CD4-positive, alpha-beta T cell treated with Interleukin-17A for 1 hour (primary cell): ENCODE measurements at regions not wholly inside any gene's neighbourhood (a gene's known extent, or its start where the extent isn't known, plus 50 kb on each side); places are given as distances from the start of the nearest gene placed in this dataset.
A peak's percentile ranks its signal among the peaks of the same experiment; 100 is the strongest.
"Not testable (repeated sequence)": the region's sequence is repeated elsewhere in the genome, so short reads cannot be mapped to it uniquely, and the experiment has no call there.

Experiments used
- DNase-seq: peaks from one replicate; pipeline ENCODE4 v3.0.0-alpha.2; 2020

DNA sequence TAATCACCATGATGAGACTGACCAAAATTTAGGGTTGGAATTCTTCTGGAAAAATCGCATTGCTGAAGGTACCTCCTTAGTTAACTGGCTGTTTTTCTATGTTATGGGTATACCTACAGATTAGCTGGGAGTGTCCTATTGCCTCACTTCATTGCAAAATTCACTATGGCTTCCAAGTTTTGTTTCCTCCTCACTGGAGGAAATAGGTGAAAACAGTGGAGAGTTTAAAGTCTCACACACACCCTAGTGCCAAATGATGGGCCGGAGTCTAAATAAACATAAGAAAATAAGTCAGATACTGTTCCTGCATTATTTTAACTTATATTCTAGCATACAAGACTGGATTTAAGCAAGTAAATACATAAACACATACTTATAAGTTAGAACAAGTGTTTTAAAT is 98.2 kb downstream of the AHR start:
- DNase-seq: no peak

DNA sequence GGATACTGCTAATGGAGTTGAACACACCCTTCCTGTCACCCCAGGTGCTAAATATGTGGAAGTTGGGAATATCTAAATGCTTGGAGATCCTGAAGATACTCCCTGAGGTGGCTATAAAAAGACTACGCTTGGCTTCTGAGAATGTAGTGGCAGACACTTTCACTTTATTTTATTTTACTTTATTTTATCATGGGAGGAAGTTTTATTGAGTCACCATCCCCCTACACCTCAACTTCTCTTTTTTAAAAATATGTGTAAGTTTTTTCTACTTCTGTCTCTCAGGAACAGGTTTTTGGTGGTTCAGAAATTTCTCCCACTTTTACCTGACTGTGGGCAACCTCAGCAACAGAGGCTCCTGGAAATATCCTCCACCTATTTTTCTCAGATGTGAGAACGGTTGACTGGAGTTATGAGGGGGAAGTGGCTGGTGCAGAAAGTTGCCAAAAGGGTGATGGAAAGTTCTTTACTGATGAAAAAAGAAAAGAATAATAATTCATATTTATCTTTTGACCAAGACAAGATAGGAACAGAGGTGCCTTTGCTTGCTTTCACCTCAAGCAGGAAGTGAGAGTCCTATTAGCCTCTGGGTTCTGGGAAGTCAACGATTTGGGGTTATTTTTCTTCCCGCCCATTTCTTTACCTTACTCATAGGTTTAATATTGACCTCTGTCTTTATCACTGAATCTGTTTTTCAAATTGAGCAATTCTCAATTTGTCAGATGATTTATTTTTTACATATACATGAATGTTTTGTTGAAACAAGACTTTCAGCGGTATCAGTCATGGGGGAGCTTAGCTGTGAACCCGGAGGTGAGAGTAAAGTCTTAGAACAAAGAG is 103.6 kb downstream of the AHR start:
- peak; percentile 10 for DNase-seq

DNA sequence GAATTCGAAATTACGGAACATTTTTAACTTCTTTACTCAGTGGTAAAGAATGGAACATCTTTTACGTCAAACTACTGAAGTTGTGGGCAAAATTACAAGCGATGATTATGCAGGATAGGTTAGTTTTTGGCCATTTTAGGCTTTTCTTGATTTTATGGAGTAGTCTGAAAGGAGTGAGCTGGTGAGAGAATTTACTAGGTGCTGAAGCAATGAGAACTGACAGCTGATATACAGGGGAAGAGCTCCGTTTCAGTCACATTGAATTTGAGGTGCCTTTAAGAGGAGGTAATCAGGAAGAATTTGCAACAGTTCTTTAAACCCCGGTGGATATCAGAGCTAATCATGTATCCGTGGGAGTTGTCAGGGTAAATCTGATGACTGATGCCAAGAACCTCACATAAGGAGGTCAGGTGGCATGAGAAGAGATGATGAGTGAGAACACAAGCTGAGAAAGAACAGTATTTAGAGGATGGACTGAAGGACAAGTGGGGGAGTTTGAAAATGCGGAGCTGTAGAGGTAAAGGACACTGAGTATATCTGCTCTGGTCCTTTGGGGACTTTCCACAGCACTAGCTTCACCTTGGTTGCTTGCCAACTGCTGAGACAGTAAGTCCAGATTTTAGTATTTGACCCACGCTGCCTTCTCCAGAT is 104.3 kb downstream of the AHR start:
- peak; percentile 2 for DNase-seq

DNA sequence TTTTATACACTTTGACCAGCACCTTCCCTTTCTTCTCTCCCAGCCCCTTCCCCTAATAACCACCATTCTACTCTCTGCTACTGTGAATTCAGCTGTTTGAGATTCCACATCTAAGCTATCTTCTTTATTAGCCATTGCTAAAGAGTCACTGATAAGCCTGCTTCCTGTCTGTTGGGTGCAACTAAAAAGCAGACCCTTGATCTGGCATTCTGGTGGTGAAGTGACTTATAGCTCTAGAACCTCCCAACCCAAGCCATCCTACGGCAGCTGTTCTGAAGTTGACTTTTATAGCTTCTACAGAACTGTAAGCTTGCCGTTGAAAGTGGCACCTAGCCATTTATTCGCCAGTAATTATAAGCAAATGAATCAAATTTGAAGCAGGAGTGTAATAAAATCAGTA is 105.6 kb downstream of the AHR start:
- no peak for DNase-seq

DNA sequence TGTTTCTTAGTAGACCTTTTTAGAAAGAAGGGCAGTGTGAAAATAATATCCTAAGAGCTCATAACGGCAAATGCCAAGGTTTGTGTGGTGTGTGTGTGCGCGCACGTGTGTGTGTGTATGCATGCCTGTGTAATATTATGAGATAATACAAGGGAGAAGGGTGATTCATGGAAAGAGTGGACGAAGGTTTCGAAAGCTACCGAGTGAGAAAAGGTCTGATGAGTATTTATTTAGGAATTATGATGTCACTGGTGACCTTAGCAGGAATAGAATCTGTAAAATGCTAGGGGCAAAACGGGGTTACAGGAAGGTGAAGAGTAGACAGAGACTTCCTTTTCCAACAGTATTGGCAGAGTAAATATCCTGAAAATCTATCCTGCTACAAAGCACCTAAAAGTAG is 107.3 kb downstream of the AHR start:
- DNase-seq: no peak

DNA sequence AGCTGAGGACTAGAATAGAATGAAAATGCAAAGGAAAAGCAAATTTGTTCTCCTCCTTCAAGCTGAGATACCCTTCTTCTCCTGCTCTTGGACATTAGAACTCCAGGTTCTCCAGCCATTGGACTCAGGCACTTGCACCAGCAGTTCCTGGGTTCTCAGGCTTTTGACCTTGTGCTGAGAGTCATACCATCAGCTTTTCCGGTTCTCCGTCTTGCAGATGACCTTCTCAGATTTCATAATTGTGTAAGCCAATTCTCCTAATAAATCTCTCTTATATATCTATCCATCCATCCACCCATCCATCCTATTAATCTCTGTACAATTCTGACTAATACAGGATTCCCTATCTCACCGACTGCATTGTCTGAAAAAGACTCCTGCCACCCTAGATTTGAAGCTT is 108.3 kb downstream of the AHR start:
- no peak for DNase-seq

DNA sequence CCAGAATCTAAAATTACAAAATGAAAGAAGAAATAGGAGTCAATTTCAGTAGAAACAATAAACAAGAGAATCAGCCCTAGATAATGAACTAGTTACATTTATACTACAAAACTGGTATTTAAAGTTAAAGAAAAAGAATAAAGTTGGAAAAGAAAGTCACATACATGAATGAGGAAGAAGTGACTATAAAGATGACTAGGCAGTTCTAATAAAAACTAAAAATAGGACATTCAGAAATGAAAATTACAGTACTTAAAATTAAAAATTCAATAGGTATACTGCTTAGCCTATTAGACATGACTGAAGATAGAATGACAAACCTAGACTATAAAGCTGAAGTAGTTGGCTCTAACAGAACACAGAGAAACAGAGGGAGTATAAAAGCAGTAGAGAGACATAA is 108.8 kb downstream of the AHR start:
- DNase-seq: no peak

DNA sequence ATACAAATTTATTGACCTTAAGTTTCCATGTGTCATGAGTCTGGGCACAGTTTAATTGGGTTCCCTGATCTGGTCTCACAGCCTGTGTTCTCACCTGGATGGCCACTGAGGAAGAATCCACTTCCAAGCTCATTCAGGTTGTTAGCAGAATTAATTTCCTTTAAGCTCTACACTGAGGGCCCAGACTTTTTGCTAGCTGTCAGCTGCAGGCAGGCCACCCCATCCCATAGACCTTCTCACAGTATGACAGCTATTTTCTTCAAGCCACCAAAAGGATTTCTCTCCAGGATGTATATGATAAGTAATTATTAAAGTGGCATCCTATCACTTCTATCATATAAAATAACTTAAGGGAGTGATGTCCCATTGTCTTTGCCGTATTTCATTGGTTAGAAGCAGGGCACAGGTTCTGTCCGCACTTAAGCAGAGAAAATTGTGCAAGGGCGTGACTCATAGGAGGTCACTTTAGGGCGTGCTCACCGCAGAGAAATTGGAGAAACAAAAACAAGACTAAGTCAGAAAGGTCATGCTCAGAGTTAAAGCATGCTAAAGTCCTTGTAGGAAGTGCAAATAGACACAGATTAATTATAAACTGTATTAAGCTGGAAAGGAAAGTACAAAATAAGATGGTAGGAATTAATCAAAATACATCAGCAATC is 109.9 kb downstream of the AHR start:
- peak; percentile 12 for DNase-seq

DNA sequence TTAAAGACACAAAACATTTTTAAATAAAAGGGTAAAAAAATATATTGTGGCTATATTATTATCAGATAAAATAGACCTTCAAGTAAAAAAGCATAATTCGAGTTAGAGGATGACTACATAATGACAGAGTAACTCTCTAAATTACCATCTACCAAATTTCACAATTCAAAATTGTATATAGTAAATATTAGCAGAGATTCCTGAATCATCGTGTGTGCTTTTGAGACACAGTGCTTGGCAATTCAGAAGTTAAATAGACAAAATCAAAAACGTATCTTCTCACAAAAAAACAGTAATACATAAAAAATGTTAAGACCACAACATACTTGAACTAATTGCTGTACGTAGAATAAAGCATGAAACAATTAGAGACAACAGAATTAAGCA is 110.4 kb downstream of the AHR start:
- DNase-seq: no peak

DNA sequence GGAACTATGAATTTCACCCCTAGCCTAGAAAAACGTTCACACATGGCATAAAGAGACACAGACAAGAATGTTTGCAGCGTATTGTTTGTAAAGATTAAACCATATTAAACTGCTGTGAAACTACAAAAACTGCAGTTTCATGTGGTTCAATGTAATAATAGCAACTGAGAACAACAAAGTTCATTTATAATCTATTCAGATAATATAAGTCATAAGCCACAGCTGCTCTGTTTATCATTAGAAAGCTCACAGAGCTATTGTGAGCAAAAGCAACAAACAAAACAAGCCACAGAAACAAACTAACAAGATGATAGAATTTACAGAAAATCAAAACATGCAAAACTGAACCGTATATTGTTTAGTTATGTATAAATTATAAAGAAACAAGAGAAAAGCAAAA is 113.5 kb downstream of the AHR start:
- DNase-seq: no peak

DNA sequence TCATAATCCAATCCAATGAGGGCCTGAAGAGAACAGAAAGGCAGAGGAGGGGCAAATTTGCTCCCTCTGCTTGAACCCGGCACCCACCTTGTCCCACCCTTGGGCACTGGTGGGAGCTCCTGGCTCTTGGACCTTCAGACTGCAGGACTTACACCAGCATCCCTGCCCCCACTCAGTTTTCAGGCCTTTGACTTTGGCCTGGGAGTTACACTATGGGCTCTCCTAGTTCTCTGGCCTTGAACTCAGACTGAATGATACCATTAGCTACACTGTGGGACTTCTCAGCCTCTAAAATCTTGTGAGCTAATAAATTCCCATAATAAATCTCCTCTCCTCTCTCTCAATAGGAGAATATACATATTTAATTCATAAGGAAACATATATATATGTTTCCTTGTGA is 114.4 kb downstream of the AHR start:
- no peak for DNase-seq

DNA sequence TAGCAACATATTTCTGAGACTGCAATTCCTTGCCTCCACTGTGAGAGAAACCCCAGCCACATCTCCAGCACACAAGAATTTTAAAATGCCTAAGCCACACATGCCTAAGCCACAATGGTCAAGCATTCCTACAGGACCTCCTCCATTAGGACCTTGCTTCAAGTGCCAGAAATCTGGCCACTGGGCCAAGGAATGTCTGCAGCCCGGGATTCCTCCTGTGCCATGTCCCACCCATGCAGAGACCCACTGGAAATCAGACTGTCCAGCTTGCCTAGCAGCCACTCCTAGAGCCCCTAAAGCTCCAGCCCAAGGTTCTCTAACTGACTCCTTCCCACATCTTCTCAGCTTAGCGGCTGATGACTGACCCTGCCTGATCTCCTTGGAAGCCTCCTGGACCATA is 117.5 kb downstream of the AHR start:
- no peak for DNase-seq

DNA sequence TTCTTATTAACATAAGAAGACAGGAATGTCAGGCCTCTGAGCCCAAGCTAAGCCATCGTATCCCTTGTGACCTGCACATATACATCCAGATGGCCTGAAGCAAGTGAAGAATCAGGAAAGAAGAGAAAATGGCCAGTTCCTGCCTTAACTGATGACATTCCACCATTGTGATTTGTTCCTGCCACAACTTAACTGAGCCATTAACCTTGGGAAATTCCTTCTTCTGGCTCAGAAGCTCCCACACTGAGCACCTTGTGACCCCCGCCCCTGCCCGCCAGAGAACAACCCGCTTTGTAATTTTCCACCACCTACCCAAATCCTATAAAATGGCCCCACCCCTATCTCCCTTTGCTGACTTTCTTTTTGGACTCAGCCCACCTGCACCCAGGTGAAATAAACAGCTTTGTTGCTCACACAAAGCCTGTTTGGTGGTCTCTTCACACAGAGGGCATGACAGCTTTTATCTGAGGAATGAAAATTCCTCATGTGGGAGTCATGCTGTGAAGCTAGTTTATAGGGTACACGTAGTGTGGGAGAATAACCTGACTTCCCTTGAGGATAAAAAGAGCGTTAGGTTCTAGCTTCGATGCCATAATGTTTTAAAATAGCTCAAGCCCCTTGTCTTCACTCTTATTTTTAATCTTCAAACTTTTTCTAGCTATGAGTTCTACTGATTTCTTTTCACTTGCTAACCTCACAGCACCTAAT is 122.0 kb downstream of the AHR start:
- not testable (repeated sequence) for DNase-seq

DNA sequence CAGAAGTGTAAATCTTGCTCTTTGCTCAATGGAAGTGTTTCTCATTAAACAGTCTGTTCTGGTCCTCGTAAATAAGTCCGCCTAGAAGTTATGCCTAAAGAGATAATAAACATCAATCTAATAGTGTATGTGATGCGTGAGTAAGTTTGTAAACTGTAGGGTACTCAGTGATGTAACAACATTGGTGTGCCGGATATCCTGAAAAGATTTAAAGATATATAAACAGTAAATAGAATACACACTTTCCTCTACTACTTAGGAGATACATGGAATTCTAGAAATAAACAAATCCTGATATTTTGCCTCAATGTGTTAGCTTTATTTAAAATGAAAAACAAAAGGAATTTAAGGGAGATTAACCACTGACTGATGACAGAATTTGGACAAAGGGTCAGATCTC is 123.5 kb downstream of the AHR start:
- DNase-seq: no peak

DNA sequence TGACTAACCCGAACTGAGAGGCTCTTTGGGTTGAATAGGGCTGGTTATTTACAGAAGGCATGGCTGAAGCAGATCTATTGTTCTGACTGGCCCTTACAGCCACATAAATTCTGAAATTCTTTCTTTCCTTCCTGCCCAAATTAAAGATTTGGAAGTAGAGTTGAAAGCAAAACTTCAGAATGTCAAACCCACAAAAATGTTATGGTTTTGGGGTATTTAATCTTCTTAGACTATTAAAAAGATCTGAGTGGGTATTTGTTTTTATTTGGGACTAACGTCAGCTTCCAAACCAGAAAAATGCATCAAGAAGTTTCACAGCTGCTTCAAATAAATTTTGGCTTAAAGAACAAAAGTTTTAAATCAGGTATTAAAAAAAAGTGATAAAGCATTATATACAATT is 124.5 kb downstream of the AHR start:
- DNase-seq: no peak

DNA sequence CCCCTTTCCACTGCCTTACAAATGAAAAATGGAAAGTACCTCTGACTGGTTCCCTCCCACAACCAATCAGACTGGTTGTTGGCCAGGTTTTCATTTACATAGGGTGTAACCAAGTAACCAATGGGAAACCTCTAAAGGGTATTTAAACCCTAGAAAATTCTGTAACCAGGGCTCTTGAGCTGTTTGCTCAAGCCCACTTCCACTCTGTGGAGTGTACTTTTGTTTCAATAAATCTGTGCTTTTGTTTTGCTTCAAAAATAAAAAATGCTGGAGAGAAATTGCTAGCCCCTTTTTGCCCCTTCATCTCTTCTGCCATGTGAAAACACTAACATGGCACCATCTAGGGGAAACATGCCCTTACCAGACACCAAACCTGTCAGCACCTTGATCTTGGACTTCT is 129.5 kb downstream of the AHR start:
- DNase-seq: no peak

DNA sequence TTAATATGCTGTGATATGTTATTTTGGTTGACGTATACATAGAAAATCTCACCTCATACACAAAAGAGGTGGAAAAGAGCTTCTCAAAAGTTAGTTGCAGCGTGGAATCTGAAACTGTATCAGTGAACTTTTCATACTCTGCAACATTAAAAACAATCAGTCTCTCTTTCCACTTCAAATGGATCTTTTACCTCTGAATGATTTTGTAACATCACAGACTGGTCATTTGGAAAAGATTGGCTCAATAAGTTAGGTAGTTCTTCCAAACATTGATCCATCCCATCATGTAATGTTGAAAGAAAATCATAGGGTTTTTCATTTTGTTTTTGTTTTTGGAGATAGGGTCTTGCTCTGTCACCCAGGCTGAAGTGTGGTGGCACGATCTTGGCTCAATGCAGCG is 131.1 kb downstream of the AHR start:
- DNase-seq: no peak

DNA sequence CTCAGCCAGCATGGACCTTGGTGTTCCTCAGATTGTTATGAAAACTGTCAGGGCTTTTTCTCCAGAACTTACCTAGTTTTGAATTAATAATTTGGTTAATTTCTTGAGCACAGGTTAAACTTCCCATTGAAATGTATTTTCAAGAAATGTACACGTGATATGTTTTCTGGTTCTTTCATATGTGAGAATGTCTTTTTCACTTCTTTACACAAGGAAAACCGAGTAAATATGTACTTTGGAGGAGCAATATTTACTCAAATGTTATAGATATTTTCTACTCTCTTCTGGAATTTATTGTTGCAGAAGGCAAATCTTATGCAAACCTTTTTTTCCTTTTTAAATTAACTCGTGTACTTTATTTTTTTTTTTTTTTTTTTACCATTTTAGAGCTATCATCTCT is 134.3 kb downstream of the AHR start:
- DNase-seq: no peak

DNA sequence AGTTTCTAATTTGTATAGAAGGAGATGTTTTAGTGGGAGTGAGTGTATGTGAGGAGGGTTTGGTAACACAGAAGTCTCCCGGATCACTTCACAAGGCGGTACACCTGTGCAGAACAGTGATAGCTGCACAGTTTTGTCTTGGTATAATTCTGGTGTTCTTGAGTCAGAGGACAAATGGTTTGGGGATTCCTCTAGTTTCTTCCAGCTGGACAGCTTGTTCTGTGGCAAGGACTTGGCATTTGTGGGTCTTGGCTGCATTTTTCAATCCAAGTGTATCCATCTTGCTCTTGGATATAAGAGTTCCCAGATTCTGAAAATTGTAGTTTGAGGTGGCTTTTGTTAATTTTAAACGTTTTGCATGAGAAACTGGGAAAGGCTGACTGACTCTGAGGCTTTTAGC is 135.7 kb downstream of the AHR start:
- DNase-seq: no peak

DNA sequence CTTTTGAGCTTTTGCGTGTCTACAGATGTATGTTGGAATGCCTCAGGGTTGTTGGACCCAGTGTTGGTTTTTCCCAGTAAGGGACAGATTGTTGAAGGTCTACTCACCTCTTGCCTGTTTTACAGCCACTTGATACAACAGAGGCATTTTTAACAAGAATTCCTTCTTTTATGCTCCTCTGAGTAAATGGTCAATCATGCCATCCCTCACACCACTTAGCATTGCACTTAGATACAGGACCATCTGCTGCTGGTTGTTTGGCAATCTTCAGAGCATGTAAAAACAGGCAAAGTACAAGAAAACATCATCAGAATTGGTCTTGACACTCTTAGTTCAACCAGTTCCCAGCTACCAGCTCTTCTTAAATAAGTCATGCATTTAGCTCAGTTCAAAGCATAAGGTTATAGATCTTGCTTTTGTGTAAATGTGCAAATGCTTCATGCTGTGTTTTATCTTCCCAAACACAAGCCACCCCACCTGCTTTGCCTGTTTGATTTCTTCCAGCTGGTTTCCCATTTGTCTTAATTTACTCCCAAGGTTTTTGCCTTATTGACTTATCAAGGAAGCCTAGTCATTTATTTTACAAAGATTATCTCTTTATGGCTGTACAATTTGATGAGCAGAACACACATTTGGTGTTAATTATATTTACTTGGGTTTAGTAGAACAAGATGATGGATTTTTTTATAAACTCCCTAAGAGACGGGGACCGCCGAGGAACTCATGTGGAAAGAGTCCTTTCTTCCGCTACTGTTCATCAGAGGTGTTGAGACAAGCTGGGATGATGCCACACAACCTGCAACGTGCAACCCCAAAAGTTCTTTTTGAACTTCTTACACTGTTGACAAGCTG is 136.6 kb downstream of the AHR start:
- DNase-seq: no peak

DNA sequence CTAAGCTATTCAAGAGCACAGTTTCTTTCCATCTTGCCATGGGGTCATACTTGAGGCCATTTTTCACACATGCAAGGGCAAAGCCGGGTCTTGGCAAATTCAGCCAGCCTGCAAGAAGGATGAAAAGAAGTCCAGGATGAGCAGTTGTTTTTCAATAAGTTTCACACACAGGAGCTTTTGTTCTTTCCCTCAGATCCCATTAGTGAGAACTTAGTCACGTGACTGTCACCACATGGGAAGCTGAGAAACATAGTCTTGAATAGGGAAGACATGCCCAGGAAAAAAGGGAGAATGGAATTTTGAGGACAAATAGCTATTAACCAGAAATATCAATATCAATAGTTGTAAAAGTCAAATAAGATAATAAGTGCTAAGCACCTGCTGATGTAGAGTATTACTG is 137.7 kb downstream of the AHR start:
- DNase-seq: no peak

DNA sequence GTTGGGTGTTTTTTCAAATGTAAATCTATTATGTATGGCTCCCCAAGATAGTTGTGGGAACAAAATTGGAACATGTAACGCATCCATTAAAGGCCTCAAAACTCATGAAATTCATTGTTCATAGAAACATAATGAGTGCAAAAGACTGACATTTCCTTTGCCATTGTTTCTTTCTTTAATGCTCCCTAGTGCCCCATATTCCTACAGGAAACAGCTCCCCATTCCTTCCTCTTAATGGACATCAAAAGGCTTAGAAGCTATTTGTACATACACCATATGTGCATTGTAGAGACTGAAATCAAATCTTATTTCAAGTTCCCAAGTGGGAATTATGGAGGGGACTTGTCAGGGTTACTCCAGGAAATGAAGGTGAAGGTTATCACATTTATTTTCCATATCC is 139.1 kb downstream of the AHR start:
- no peak for DNase-seq
